NCI-H2081 (cell line): ENCODE measurements at regions not wholly inside any gene's neighbourhood (a gene's known extent, or its start where the extent isn't known, plus 50 kb on each side); places are given as distances from the start of the nearest gene placed in this dataset.

Experiments used
- DNase-seq, 2 experiments: peaks; one replicate each; lab custom pipeline; 2025; lab: John Stamatoyannopoulos, UW

- DNase-seq, result no peak
Measured at GRCh38 chr5:3654515-3654914, 58.9 kb downstream of the IRX1 start.

- no peak for DNase-seq
Measured at GRCh38 chr5:3656803-3657202, 61.2 kb downstream of the IRX1 start.

GRCh38 chr5:3657364-3658022, 61.9 kb downstream of the IRX1 start:
- no peak for DNase-seq

- no peak for DNase-seq
Measured at GRCh38 chr5:3658929-3659328, 63.3 kb downstream of the IRX1 start.

GRCh38 chr5:3659907-3660306, 64.3 kb downstream of the IRX1 start:
- DNase-seq, result no peak

GRCh38 chr5:3660630-3661029, 65.0 kb downstream of the IRX1 start:
- no peak for DNase-seq

GRCh38 chr5:3661755-3662296, 66.2 kb downstream of the IRX1 start:
- no peak for DNase-seq

GRCh38 chr5:3662344-3662743, 66.7 kb downstream of the IRX1 start:
- DNase-seq, result no peak

GRCh38 chr5:3671337-3671736, 75.7 kb downstream of the IRX1 start:
- DNase-seq, result no peak

GRCh38 chr5:3678801-3679200, 83.2 kb downstream of the IRX1 start:
- no peak for DNase-seq

- no peak for DNase-seq
Measured at GRCh38 chr5:3680821-3681220, 85.2 kb downstream of the IRX1 start.

GRCh38 chr5:3684118-3684517, 88.5 kb downstream of the IRX1 start:
- DNase-seq, result no peak

GRCh38 chr5:3684771-3685354, 89.2 kb downstream of the IRX1 start:
- DNase-seq, result no peak

- no peak for DNase-seq
Measured at GRCh38 chr5:3694819-3695218, 99.2 kb downstream of the IRX1 start.

GRCh38 chr5:3695818-3696217, 100.2 kb downstream of the IRX1 start:
- DNase-seq, result no peak

GRCh38 chr5:3698412-3698811, 102.8 kb downstream of the IRX1 start:
- DNase-seq, result no peak

- DNase-seq, result no peak
Measured at GRCh38 chr5:3701694-3702093, 106.1 kb downstream of the IRX1 start.

- DNase-seq, result no peak
Measured at GRCh38 chr5:3704661-3705060, 109.0 kb downstream of the IRX1 start.

GRCh38 chr5:3709068-3709716, 113.6 kb downstream of the IRX1 start:
- DNase-seq, result no peak

GRCh38 chr5:3709717-3710348, 114.2 kb downstream of the IRX1 start:
- DNase-seq, result no peak

GRCh38 chr5:3715062-3715461, 119.4 kb downstream of the IRX1 start:
- no peak for DNase-seq

- no peak for DNase-seq
Measured at GRCh38 chr5:3729631-3730030, 134.0 kb downstream of the IRX1 start.

- DNase-seq, result no peak
Measured at GRCh38 chr5:3734632-3735031, 139.0 kb downstream of the IRX1 start.
